Stimulated activated naive CD8-positive, alpha-beta T cell treated with anti-CD3 and anti-CD28 coated beads, Interleukin-15, amount 100 ng/mL, for 72 hours (primary cell): ENCODE measurements at regions not wholly inside any gene's neighbourhood (a gene's known extent, or its start where the extent isn't known, plus 50 kb on each side); places are given as distances from the start of the nearest gene placed in this dataset.
"Not testable (repeated sequence)": the region's sequence is repeated elsewhere in the genome, so short reads cannot be mapped to it uniquely, and the experiment has no call there.

Experiments
- ATAC-seq: fragments of 150-1000 bp; cut with Tn5 transposase; 2 replicates; pipeline ENCODE4 v1.10.0; 2021; ENCODE audit warnings: mild to moderate bottlenecking, moderate library complexity
- DNase-seq, 2 donors: peaks; one replicate each; pipeline ENCODE4 v3.0.0; 2021 to 2022
- H3K27ac Mint-ChIP-seq, 2 donors: one replicate each; pipeline ENCODE4 v1.8.0; 2022; ENCODE audit warnings: mild to moderate bottlenecking in 2 of 2, mixed read lengths in 2 of 2, moderate library complexity in 2 of 2
- H3K27me3 Mint-ChIP-seq: one replicate; pipeline ENCODE4 v1.8.0; 2022; ENCODE audit warnings: mixed read lengths
- H3K4me1 Mint-ChIP-seq: one replicate; pipeline ENCODE4 v1.8.0; 2022; ENCODE audit warnings: mild to moderate bottlenecking, mixed read lengths
- H3K4me3 Mint-ChIP-seq, 2 donors: one replicate each; pipeline ENCODE4 v1.8.0; 2022; ENCODE audit warnings: mild to moderate bottlenecking in 2 of 2, mixed read lengths in 2 of 2, moderate library complexity in 1 of 2
- H3K9me3 Mint-ChIP-seq, 2 donors: one replicate each; pipeline ENCODE4 v1.8.0; 2022; ENCODE audit warnings: mixed read lengths in 2 of 2

DNA sequence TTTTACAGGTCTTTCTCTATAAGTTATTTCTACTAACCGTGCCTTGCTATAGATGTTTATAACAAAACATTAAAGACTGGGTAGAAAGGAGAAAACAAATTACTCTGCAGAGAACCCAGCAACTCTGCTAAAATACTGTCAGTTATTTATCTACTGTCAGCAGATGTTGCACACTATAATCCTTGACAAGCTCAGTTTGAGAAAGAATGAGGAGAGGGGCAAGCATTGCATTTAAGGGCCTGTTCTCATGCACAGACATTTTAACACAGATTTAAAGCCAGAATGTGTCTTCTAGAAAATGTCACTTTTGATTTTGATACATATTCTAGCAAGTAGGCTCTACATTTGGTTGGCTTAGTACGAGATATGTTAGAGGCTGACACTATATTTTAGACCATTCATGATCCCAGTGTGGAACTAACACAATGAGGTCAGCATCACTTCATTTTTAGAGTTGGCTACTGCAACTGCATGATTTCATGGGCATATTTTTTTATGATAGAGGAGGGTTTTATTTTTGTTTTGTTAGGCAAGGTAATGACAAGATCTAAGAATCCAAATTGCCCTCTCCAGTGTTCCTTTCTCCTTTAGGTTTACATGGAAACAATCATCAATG, 516.4 kb downstream of the ZEB2 start:
- H3K4me1 Mint-ChIP-seq, result no peaks in the 10 kb centered on the region
- ATAC-seq, result no peak
- H3K4me3 Mint-ChIP-seq, result no peak overlapping the region
- no peak for DNase-seq
- H3K27ac Mint-ChIP-seq, result no peak overlapping the region
- H3K9me3 Mint-ChIP-seq, result no peaks in the 10 kb centered on the region
- no peaks in the 10 kb centered on the region for H3K27me3 Mint-ChIP-seq

DNA sequence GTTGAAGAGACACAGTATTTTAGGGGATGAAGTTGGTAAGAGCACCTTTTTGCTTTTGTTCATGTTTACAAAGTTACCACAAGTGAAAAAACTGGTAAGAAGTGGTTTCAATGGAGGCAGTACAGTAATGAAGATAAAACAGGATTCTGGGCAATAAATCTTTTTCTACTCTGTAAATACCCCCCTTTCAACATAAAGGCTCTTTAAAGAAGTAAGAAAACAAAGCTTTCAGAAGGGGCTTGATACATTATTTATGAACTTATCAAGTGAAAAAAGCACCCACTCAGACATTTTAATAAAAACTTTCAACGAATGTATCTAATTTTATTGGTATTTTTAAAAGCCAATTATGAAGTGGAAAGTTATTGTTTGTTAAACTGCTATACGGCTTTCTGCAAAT, 522.9 kb downstream of the ZEB2 start:
- H3K4me1 Mint-ChIP-seq, result no peaks in the 10 kb centered on the region
- no peak overlapping the region for H3K27ac Mint-ChIP-seq
- H3K4me3 Mint-ChIP-seq, result no peak overlapping the region
- no peaks in the 10 kb centered on the region for H3K9me3 Mint-ChIP-seq
- DNase-seq, result no peak
- no peaks in the 10 kb centered on the region for H3K27me3 Mint-ChIP-seq
- no peak for ATAC-seq

DNA sequence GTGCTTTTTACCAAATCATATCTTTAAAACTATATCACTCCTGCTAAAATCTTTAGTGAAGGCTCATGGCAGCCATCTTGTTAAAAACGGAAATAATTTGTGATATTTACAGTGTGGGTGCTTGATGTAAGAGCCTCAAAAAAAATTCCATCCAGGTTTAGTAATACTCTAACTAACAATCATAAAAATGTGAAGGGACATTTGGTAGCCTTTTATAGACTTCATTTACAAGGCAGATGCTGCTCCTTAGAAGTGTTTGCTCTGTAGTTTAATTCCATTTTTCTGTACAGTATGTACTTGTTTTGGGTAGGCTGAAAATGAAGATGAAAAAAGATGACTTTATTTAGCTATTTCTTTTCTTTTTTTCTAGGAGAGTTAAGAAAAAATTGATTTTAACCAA, 525.0 kb downstream of the ZEB2 start:
- Mint-ChIP-seq H3K27me3 (no peaks in the 10 kb centered on the region), H3K9me3 (peaks cover 0 to 9% of the 10 kb centered on the region in 2 donors), H3K4me1 (no peaks in the 10 kb centered on the region), H3K4me3 (no peak overlapping the region), H3K27ac (no peak overlapping the region)
- no peak for DNase-seq
- ATAC-seq, result no peak

DNA sequence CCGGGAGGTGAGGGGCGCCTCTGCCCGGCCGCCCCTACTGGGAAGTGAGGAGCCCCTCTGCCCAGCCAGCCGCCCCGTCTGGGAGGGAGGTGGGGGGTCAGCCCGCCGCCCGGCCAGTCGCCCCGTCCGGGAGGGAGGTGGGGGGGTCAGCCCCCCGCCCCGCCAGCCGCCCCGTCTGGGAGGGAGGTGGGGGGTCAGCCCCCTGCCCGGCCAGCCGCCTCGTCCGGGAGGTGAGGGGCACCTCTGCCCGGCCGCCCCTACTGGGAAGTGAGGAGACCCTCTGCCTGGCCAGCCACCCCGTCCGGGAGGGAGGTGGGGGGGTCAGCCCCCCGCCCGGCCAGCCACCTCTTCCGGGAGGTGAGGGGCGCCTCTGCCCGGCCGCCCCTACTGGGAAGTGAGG, 528.3 kb downstream of the ZEB2 start:
- ATAC-seq, H3K27ac Mint-ChIP-seq, H3K4me3 Mint-ChIP-seq, DNase-seq, H3K4me1 Mint-ChIP-seq, H3K27me3 Mint-ChIP-seq: not testable (repeated sequence)
- peaks cover 0 to 11% of the 10 kb centered on the region in 2 donors for H3K9me3 Mint-ChIP-seq

DNA sequence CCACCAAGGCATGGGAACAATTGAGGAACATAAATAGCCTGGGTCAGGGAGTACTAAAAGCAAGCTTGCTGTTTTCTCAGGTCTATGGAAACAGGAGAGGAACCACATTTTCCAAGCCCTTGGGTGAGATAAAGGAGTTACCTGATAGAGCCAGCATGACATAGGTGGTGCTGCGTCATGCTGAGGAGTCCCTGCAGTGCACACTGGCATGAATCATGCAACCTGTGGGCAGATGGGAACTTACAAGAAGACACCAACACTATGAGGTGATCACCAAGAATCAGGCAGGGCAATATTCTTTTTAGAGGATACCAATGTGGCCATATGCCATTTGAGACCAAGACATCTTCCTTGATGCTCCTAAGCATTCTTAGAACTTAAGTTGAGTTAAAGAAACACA, 531.8 kb downstream of the ZEB2 start:
- Mint-ChIP-seq H3K9me3 (peaks cover 0 to 11% of the 10 kb centered on the region in 2 donors), H3K4me3 (no peak overlapping the region), H3K27me3 (no peaks in the 10 kb centered on the region), H3K4me1 (no peaks in the 10 kb centered on the region), H3K27ac (peak overlapping the region in 1 of 2 donors; percentile 59)
- DNase-seq (no peak), ATAC-seq (no peak)

DNA sequence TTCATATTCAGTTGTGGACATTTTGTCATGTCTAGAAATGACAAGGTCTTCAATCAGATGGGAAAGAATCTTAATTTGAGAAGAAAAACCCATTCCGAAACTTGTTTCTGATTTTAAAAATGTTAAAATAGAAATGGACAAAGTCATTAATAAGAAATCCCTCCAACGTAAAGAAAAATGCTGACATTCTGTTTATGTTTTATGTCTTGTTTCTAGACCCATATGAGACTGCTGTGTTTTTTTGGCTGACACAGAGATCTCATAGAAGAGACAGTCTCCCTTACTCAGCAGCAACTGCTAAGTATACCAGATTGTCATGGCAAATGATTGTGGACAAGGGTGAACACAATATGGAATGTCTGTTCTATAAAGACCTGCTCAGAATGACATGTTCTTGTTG, 538.5 kb downstream of the ZEB2 start:
- ATAC-seq (no peak), DNase-seq (no peak)
- Mint-ChIP-seq H3K4me3 (no peak overlapping the region), H3K27me3 (no peaks in the 10 kb centered on the region), H3K4me1 (no peaks in the 10 kb centered on the region), H3K27ac (no peak overlapping the region), H3K9me3 (no peaks in the 10 kb centered on the region)

DNA sequence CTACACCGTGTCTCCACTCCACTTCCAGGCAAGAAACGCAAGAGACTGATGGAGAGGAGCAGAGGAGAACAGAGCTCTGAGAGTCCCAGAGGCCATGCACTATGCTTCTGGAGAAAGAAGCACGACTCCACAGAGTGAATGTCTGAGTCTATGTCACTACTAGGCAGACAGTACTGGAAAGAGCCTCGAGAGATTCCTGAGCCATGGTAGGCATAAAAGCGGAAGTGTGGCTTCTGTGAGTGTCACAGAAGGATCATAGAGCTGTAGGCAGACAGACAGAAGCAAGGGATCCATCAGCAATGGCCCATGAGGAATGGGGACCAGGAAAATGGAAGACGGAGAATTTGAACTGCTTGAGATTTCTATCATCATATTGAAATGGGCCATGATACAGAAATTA, 542.6 kb downstream of the ZEB2 start:
- no peak overlapping the region for H3K4me3 Mint-ChIP-seq
- no peaks in the 10 kb centered on the region for H3K4me1 Mint-ChIP-seq
- H3K9me3 Mint-ChIP-seq, result no peaks in the 10 kb centered on the region
- no peak overlapping the region for H3K27ac Mint-ChIP-seq
- H3K27me3 Mint-ChIP-seq, result no peaks in the 10 kb centered on the region
- DNase-seq (no peak), ATAC-seq (no peak)

DNA sequence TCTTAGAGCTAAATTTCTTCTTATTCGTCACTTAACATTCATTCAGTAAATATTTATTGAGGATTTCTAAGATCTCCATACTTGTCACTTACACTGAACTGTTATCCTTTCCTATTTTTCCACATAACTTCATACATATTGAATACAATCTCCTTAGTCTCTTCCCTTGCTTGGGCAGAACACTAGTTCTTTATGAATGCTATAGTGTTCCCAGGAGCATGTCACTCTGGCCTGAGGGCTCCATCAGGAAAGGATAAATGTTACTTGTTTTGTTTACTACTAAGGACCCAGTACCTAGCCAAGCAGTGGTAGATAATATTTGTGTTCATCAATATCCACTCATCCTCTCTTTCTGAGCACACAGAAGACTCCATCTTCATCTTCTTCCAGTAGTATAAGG, 544.7 kb downstream of the ZEB2 start:
- Mint-ChIP-seq H3K27ac (no peak overlapping the region), H3K9me3 (no peaks in the 10 kb centered on the region), H3K4me1 (no peaks in the 10 kb centered on the region), H3K27me3 (no peaks in the 10 kb centered on the region), H3K4me3 (no peak overlapping the region)
- ATAC-seq (no peak), DNase-seq (no peak)

DNA sequence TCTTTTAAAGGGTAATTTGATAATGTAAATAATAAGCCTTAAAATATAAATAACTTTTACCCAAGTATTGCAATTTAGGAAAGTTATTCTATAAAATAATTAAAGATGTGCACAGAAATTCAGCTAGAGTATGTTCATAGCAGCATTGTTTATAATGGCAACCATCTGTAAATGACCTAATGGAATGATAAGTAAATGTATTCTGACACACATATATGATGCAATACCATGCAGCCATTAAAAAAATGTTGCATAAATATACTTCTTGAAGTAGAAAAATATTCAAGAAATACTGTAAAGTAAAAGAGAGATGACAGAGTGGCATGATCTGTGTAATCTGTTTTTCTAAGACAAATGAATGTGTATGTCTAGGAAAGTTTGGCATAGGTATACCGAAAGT, 545.7 kb downstream of the ZEB2 start:
- Mint-ChIP-seq H3K4me1 (no peaks in the 10 kb centered on the region), H3K27me3 (no peaks in the 10 kb centered on the region), H3K27ac (no peak overlapping the region), H3K4me3 (no peak overlapping the region), H3K9me3 (no peaks in the 10 kb centered on the region)
- no peak for DNase-seq
- no peak for ATAC-seq

DNA sequence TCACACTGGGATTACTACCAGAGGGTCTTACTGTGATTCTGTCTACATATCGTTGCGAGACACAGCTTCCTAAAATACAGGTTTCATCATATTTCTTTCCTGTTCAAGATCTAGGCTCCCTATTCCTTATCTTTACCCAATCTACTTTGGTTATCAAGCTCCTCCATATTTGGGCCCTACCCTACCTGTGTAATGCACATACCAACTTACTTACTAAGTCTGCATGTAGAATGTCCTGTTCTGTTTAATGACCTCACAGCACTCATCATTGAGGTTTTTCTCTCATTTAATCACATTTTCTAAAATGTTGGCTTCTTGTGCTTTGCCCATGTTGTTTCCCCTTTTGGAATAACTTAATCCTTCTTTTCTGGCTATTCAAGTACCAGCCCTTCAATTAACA, 551.1 kb downstream of the ZEB2 start:
- Mint-ChIP-seq H3K4me1 (peaks cover 12% of the 10 kb centered on the region), H3K27ac (no peak overlapping the region), H3K9me3 (no peaks in the 10 kb centered on the region), H3K4me3 (no peak overlapping the region), H3K27me3 (no peaks in the 10 kb centered on the region)
- ATAC-seq (peak; percentile 36), DNase-seq (no peak)

DNA sequence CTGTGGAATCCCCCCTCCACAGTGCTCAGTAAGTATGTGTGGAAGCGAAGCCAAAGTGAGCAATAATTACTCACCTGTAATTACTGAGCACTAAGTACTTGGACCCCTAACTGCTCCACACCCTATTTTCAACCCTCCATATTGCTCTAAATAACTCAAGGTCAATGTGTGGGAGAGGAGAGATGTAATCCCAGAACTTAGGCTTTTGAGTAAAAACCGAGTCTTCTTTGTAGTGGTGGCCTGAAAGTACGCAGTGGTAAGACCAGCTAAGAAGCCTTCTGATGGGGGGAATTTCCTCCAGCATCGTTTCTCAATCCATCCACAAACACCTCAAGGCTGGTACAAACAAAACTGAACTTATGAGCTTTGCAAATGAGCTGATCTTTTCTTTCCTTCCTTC, 551.6 kb downstream of the ZEB2 start:
- no peak overlapping the region for H3K27ac Mint-ChIP-seq
- ATAC-seq (peak; percentile 97), DNase-seq (peak in 1 of 2 donors; percentile 37)
- H3K9me3 Mint-ChIP-seq, result no peaks in the 10 kb centered on the region
- H3K4me1 Mint-ChIP-seq, result peaks cover 12% of the 10 kb centered on the region
- no peak overlapping the region for H3K4me3 Mint-ChIP-seq
- H3K27me3 Mint-ChIP-seq, result no peaks in the 10 kb centered on the region

DNA sequence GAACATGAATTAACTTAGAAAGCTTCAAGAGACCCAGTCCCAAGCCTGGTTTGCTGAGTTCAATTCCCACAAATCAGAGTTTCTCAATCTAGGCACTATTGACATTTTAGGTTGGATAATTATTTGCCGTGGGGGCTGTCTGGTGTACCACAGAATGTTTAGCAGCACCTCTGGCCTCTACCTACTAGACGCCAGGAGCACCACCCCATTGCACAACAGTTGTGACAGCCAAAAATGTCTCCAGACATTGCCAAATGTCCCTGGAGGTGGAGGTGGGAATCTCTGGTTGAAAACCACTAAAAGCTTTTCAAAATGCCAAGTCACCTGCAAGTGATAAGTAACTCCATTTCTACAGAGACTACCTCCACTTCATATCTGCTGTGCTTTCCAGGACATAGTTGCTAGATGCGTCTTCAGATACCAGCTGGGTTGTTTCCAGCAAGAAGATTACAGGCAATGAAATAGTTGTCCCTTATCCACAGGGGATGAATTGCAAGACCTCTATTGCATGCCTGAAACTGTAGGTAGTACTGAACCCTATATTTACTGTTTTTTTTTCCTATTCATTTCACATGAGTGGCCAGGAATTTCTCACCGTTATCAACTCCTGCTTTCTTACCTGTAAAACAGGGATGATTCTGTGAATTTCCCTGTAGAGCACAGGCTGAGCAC, 554.3 kb downstream of the ZEB2 start:
- ATAC-seq (no peak), DNase-seq (no peak)
- Mint-ChIP-seq H3K4me1 (peaks cover 12% of the 10 kb centered on the region), H3K9me3 (no peaks in the 10 kb centered on the region), H3K27me3 (no peaks in the 10 kb centered on the region), H3K4me3 (no peak overlapping the region), H3K27ac (no peak overlapping the region)

DNA sequence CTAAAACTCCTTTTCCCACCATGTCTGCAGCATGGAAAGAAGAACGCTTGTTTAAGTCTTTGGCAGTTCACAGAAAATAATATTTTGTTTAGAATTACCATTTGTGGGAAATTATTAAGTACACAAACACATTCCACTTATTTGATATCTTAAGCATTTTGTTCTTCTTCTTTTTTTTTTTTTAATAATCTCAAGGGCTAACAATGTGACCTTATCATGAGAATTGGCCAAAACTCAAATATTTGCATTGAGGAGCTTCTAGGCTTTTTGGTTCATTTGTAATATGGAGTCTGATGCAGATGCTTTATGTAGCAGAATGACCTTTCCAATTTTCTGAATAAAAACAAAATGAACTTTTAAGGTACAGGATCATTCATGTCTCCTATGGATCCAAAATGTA, 555.0 kb downstream of the ZEB2 start:
- Mint-ChIP-seq H3K27ac (no peak overlapping the region), H3K4me3 (no peak overlapping the region), H3K4me1 (peaks cover 12% of the 10 kb centered on the region), H3K9me3 (peaks cover 0 to 6% of the 10 kb centered on the region in 2 donors), H3K27me3 (no peaks in the 10 kb centered on the region)
- DNase-seq (no peak), ATAC-seq (no peak)

DNA sequence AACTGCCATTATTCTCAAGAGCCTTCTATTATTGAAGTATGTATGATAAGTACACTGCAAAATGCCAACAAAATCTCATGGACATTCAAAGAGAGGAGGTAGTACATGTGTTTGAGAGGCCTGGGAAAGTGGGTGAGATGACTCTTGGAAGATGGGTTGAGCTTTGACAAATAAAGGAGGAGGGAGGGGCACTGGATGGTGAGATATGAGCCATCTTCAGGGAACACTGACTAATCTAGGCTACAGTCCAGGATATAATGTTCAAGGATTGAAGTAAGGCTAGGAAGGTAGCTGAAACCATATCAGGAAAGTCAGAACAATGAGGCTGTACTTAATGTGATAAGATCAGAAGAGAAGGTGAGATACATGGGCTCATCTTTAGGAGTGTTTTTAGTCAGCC, 559.7 kb downstream of the ZEB2 start:
- Mint-ChIP-seq H3K27me3 (no peaks in the 10 kb centered on the region), H3K9me3 (peaks cover 0 to 6% of the 10 kb centered on the region in 2 donors), H3K4me3 (no peak overlapping the region), H3K27ac (no peak overlapping the region), H3K4me1 (no peaks in the 10 kb centered on the region)
- no peak for ATAC-seq
- DNase-seq, result no peak

DNA sequence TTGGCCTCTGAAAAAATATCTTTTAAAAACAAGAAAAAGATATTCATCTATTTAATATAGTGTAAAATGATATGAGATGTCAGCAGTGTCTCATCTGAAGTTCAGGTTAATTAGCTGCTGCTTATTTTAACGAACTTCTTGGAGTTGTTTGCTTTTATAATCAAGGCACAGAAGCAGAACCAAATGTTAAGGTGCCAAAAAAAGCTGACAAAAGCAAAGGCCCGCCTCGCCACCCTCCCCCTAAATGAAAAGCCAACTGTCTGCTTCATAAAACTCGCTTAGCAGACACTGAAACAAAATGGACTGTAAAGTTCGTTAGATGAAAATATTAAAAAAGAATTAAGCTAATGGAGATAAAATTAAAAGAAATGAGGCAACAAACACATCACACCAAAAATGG, 562.6 kb downstream of the ZEB2 start:
- ATAC-seq (no peak), DNase-seq (no peak)
- Mint-ChIP-seq H3K27ac (no peak overlapping the region), H3K27me3 (no peaks in the 10 kb centered on the region), H3K4me3 (no peak overlapping the region), H3K4me1 (no peaks in the 10 kb centered on the region), H3K9me3 (peaks cover 0 to 6% of the 10 kb centered on the region in 2 donors)

DNA sequence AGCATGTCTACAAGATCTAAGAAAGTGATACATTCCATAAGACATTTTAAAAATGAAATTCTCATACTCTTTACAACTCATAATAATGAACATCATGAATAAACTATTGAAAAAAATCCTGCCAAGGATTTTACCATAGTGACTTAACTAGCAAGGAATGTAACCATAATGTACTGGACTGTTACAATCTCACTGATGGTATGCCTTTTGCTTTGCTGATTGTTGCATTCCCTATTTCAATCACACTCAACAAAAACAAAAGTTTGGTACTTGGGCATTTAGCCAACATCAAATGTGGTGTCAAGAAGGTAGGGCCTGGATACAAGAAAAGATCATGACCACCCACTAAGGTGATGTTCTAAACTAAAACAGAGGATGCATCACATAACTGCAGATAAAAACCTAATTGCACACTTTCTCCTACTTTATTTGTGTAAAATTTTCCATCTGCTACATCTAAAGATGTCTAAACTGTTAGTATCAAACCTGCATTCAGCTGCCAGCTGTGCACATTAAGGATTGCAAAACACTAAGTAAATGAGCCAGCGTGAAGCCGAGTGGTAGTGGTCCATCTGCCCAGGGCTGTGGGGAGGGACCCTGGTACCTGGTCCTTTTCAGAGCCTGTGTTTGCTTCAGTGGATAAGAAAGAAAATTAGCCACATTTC, 564.4 kb downstream of the ZEB2 start:
- Mint-ChIP-seq H3K4me1 (no peaks in the 10 kb centered on the region), H3K27me3 (no peaks in the 10 kb centered on the region), H3K9me3 (peaks cover 0 to 6% of the 10 kb centered on the region in 2 donors), H3K4me3 (no peak overlapping the region), H3K27ac (peak overlapping the region in 1 of 2 donors; percentile 37)
- no peak for DNase-seq
- no peak for ATAC-seq
